Stimulated activated CD8-positive, alpha-beta memory T cell treated with anti-CD3 and anti-CD28 coated beads, Interleukin-4, amount 100 ng/mL, for 48 hours (primary cell): ENCODE measurements at regions not wholly inside any gene's neighbourhood (a gene's known extent, or its start where the extent isn't known, plus 50 kb on each side); places are given as distances from the start of the nearest gene placed in this dataset.

Experiments used
- DNase-seq: peaks from one replicate; pipeline ENCODE4 v3.0.0-alpha.2; 2020

GRCh38 chr10:55485827-55486226 is 684.8 kb upstream of the PCDH15 start:
- DNase-seq, result no peak

- no peak for DNase-seq
Measured at GRCh38 chr10:55476129-55476528, 675.1 kb upstream of the PCDH15 start.

GRCh38 chr10:55474258-55474657 is 673.2 kb upstream of the PCDH15 start:
- no peak for DNase-seq

- DNase-seq, result no peak
Measured at GRCh38 chr10:55470840-55471239, 669.8 kb upstream of the PCDH15 start.

GRCh38 chr10:55466806-55467504 is 665.9 kb upstream of the PCDH15 start:
- DNase-seq, result no peak

GRCh38 chr10:55464083-55464482 is 663.1 kb upstream of the PCDH15 start:
- no peak for DNase-seq

- no peak for DNase-seq
Measured at GRCh38 chr10:55460008-55460407, 659.0 kb upstream of the PCDH15 start.

- no peak for DNase-seq
Measured at GRCh38 chr10:55449981-55450380, 649.0 kb upstream of the PCDH15 start.

- DNase-seq, result no peak
Measured at GRCh38 chr10:55446441-55447002, 645.5 kb upstream of the PCDH15 start.

GRCh38 chr10:55441777-55442176 is 640.7 kb upstream of the PCDH15 start:
- no peak for DNase-seq

- no peak for DNase-seq
Measured at GRCh38 chr10:55426138-55426537, 625.1 kb upstream of the PCDH15 start.

GRCh38 chr10:55410415-55410885 is 609.4 kb upstream of the PCDH15 start:
- no peak for DNase-seq

GRCh38 chr10:55404094-55404493 is 603.1 kb upstream of the PCDH15 start:
- DNase-seq, result no peak

GRCh38 chr10:55400075-55400849 is 599.2 kb upstream of the PCDH15 start:
- DNase-seq, result no peak

- DNase-seq, result no peak
Measured at GRCh38 chr10:55398497-55398882, 597.5 kb upstream of the PCDH15 start.

GRCh38 chr10:55397777-55398496 is 596.9 kb upstream of the PCDH15 start:
- DNase-seq, result no peak

- no peak for DNase-seq
Measured at GRCh38 chr10:55378196-55378595, 577.2 kb upstream of the PCDH15 start.

GRCh38 chr10:55374917-55375316 is 573.9 kb upstream of the PCDH15 start:
- DNase-seq, result no peak

- no peak for DNase-seq
Measured at GRCh38 chr10:55374060-55374459, 573.0 kb upstream of the PCDH15 start.

- no peak for DNase-seq
Measured at GRCh38 chr10:55369670-55370420, 568.8 kb upstream of the PCDH15 start.

- no peak for DNase-seq
Measured at GRCh38 chr10:55368467-55368866, 567.4 kb upstream of the PCDH15 start.

GRCh38 chr10:55367555-55367954 is 566.5 kb upstream of the PCDH15 start:
- no peak for DNase-seq

- DNase-seq, result no peak
Measured at GRCh38 chr10:55358539-55358938, 557.5 kb upstream of the PCDH15 start.
